ENCODE measurements at regions not wholly inside any gene's neighbourhood (a gene's known extent, or its start where the extent isn't known, plus 50 kb on each side); places are given as distances from the start of the nearest gene placed in this dataset.

- peaks cover 63% of the 10 kb centered on the region for H3K4me1 ChIP-seq (ENCODE audit: control insufficient read depth, extremely low read depth, insufficient read depth, low read length)
- intact Hi-C loops (cut with micrococcal nuclease), result loop anchor here (10.0 kb wide), 2 partner anchors 115 to 525 kb away; no protein-coding TSS in a partner anchor
These were observed 72.9 kb upstream of the PODXL start for GRCh38 chr7:131629217-131629882.

GRCh38 chr7:131628634-131629033 is 72.2 kb upstream of the PODXL start:
- no peak overlapping the region for H3K4me2 ChIP-seq (ENCODE audit: insufficient read depth, low read length)
- peak overlapping the region; percentile 77 for H3K27ac ChIP-seq (ENCODE audit: insufficient read depth, low read depth, low read length)
- no peaks in the 10 kb centered on the region for H4K20me1 ChIP-seq (replicated peaks; ENCODE audit: control insufficient read depth, extremely low read depth, insufficient read depth, low read length)
- intact Hi-C loops (cut with micrococcal nuclease), result loop anchor here (10.0 kb wide), 2 partner anchors 114 to 524 kb away; no protein-coding TSS in a partner anchor
- TF ChIP-seq EZH2 (IDR thresholded peaks at IDR 0.05; ENCODE audit: borderline replicate concordance, low read depth, low read length, severe bottlenecking), result no peak
- H3K36me3 ChIP-seq (ENCODE audit: control insufficient read depth in 2 of 2, extremely low read depth in 1 of 2, insufficient read depth in 2 of 2, low read length in 2 of 2), result no peaks in the 10 kb centered on the region
- peak overlapping the region; percentile 44 for H3K9ac ChIP-seq (replicated peaks; ENCODE audit: extremely low read depth, insufficient read depth, low read length)
- CTCF ChIA-PET, result interaction anchor here (1.2 kb wide), 1 partner anchor 116 kb away, joined by 4 read pairs; no protein-coding TSS in a partner anchor
- DNase-seq (ENCODE audit: low read depth, low spot score), result no peak
- H2AFZ ChIP-seq (ENCODE audit: low read depth, low read length), result no peak overlapping the region
- no peaks in the 10 kb centered on the region for H3K9me1 ChIP-seq (replicated peaks; ENCODE audit: control insufficient read depth, extremely low read depth, insufficient read depth, low read length)
- no peak for FAIRE-seq
- dilution Hi-C loops (cut with MboI; ENCODE audit: extremely low pct_ligation_motif_present, low sequenced_read_pairs), result no loop called here
- POLR2A ChIA-PET, result no interaction called here
- H3K79me2 ChIP-seq (ENCODE audit: control insufficient read depth, insufficient read depth, low read length), result no peaks in the 10 kb centered on the region
- no peak overlapping the region for H3K4me3 ChIP-seq (replicated peaks in 1 of 3; ENCODE audit: insufficient read depth in 1 of 3, low read depth in 1 of 3, low read length in 3 of 3)
- no peaks in the 10 kb centered on the region for H3K27me3 ChIP-seq (ENCODE audit: control insufficient read depth in 2 of 2, insufficient read depth in 2 of 2, low read length in 2 of 2)
- no TSS peak for BruUV-seq (replicated peaks)
- peaks cover 64% of the 10 kb centered on the region for H3K4me1 ChIP-seq (ENCODE audit: control insufficient read depth, extremely low read depth, insufficient read depth, low read length)
- H3K9me3 ChIP-seq (replicated peaks; ENCODE audit: control insufficient read depth, insufficient read depth, low read length), result no peaks in the 10 kb centered on the region

More at GRCh38 chr7:131629217-131629882, 72.9 kb upstream of the PODXL start:
- Histone ChIP-seq H3K9me3 (replicated peaks; ENCODE audit: control insufficient read depth, insufficient read depth, low read length) (no peaks in the 10 kb centered on the region), H3K9ac (replicated peaks; ENCODE audit: extremely low read depth, insufficient read depth, low read length) (peak overlapping the region; percentile 44), H4K20me1 (replicated peaks; ENCODE audit: control insufficient read depth, extremely low read depth, insufficient read depth, low read length) (no peaks in the 10 kb centered on the region), H3K27ac (ENCODE audit: insufficient read depth, low read depth, low read length) (peak overlapping the region; percentile 77), H3K4me3 (replicated peaks in 1 of 3; ENCODE audit: insufficient read depth in 1 of 3, low read depth in 1 of 3, low read length in 3 of 3) (no peak overlapping the region), H2AFZ (ENCODE audit: low read depth, low read length) (peak overlapping the region; percentile 42), H3K79me2 (ENCODE audit: control insufficient read depth, insufficient read depth, low read length) (no peaks in the 10 kb centered on the region), H3K27me3 (ENCODE audit: control insufficient read depth in 2 of 2, insufficient read depth in 2 of 2, low read length in 2 of 2) (no peaks in the 10 kb centered on the region), H3K36me3 (ENCODE audit: control insufficient read depth in 2 of 2, extremely low read depth in 1 of 2, insufficient read depth in 2 of 2, low read length in 2 of 2) (no peaks in the 10 kb centered on the region), H3K9me1 (replicated peaks; ENCODE audit: control insufficient read depth, extremely low read depth, insufficient read depth, low read length) (no peaks in the 10 kb centered on the region), H3K4me2 (ENCODE audit: insufficient read depth, low read length) (peak overlapping the region; percentile 40)
- dilution Hi-C loops (cut with MboI; ENCODE audit: extremely low pct_ligation_motif_present, low sequenced_read_pairs), result no loop called here
- DNase-seq (ENCODE audit: low read depth, low spot score) (peak; percentile 74), FAIRE-seq (peak; percentile 94)
- CTCF ChIA-PET, result interaction anchor here (1.2 to 2.0 kb wide), 3 partner anchors 10 to 117 kb away, joined by 4 to 6 read pairs (median 5); no protein-coding TSS in a partner anchor
- no TSS peak for BruUV-seq (replicated peaks)
- TF ChIP-seq FOS (IDR thresholded peaks at IDR 0.05; ENCODE audit: borderline replicate concordance, insufficient read depth, low read length) (peak; percentile 83), MYC (IDR thresholded peaks at IDR 0.05; ENCODE audit: low read depth, low read length) (no peak), JUN (IDR thresholded peaks at IDR 0.05; ENCODE audit: borderline replicate concordance, insufficient read depth, insufficient read length, low read depth) (peak; percentile 79)
- POLR2A ChIA-PET, result no interaction called here
